ENCODE measurements at regions not wholly inside any gene's neighbourhood (a gene's known extent, or its start where the extent isn't known, plus 50 kb on each side); places are given as distances from the start of the nearest gene placed in this dataset.

- no peak for DNase-seq (ENCODE audit: low spot score)
- TF ChIP-seq, protein P1, sequence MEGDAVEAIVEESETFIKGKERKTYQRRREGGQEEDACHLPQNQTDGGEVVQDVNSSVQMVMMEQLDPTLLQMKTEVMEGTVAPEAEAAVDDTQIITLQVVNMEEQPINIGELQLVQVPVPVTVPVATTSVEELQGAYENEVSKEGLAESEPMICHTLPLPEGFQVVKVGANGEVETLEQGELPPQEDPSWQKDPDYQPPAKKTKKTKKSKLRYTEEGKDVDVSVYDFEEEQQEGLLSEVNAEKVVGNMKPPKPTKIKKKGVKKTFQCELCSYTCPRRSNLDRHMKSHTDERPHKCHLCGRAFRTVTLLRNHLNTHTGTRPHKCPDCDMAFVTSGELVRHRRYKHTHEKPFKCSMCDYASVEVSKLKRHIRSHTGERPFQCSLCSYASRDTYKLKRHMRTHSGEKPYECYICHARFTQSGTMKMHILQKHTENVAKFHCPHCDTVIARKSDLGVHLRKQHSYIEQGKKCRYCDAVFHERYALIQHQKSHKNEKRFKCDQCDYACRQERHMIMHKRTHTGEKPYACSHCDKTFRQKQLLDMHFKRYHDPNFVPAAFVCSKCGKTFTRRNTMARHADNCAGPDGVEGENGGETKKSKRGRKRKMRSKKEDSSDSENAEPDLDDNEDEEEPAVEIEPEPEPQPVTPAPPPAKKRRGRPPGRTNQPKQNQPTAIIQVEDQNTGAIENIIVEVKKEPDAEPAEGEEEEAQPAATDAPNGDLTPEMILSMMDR (IDR thresholded peaks at IDR 0.05) = no peak
- Histone ChIP-seq H3K4me3 (no peak overlapping the region), H3K27ac (no peak overlapping the region)
Observed at GRCh38 chr2:67232936-67233335, 164.2 kb upstream of the ETAA1 start.

- Histone ChIP-seq H3K27ac (no peak overlapping the region), H3K4me3 (no peak overlapping the region)
- DNase-seq (ENCODE audit: low spot score) = no peak
- TF ChIP-seq, protein P1 (IDR thresholded peaks at IDR 0.05) = no peak
Observed at GRCh38 chr2:67234440-67234839, 162.7 kb upstream of the ETAA1 start.

DNA sequence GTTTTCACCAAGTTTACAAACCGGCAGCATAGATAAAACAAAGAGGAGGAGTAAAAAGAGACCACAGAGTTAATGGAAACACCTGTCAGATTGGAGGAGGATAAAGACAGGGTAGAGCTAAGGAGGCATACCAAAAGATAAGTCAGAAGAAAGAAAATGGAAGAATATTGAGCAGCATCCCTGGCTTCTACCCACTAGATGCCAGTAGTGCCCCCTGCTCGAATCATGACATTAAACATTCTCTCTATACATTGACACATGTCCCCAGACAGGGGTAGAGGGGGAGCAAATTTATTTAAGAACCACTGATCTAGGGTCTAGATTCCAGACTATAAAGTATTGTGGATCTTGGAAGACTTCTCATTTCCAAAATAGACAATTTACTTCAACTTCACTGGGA lies 159.8 kb upstream of the ETAA1 start:
- Histone ChIP-seq H3K27ac (no peak overlapping the region), H3K4me3 (no peak overlapping the region)
- TF ChIP-seq, protein P1 (IDR thresholded peaks at IDR 0.05) = no peak
- no peak for DNase-seq (ENCODE audit: low spot score)

- TF ChIP-seq, protein P1 (IDR thresholded peaks at IDR 0.05) = no peak
- Histone ChIP-seq H3K27ac (no peak overlapping the region), H3K4me3 (no peak overlapping the region)
- DNase-seq (ENCODE audit: low spot score) = no peak
Observed at GRCh38 chr2:67240507-67240906, 156.6 kb upstream of the ETAA1 start.

GRCh38 chr2:67241453-67241852 lies 155.7 kb upstream of the ETAA1 start:
- H3K4me3 ChIP-seq = no peak overlapping the region
- TF ChIP-seq, protein P1 (IDR thresholded peaks at IDR 0.05) = no peak
- H3K27ac ChIP-seq = no peak overlapping the region
- DNase-seq (ENCODE audit: low spot score) = no peak

GRCh38 chr2:67242456-67242855 lies 154.7 kb upstream of the ETAA1 start:
- no peak overlapping the region for H3K27ac ChIP-seq
- DNase-seq (ENCODE audit: low spot score) = no peak
- H3K4me3 ChIP-seq = no peak overlapping the region
- TF ChIP-seq, protein P1 (IDR thresholded peaks at IDR 0.05) = no peak

GRCh38 chr2:67243919-67244318 lies 153.2 kb upstream of the ETAA1 start:
- H3K4me3 ChIP-seq = no peak overlapping the region
- H3K27ac ChIP-seq = no peak overlapping the region
- TF ChIP-seq, protein P1 (IDR thresholded peaks at IDR 0.05) = no peak
- DNase-seq (ENCODE audit: low spot score) = no peak

All from coronary artery (tissue), 2 donors.